ENCODE measurements at regions not wholly inside any gene's neighbourhood (a gene's known extent, or its start where the extent isn't known, plus 50 kb on each side); places are given as distances from the start of the nearest gene placed in this dataset.
A peak's percentile ranks its signal among the peaks of the same experiment; 100 is the strongest.
"Not testable (repeated sequence)": the region's sequence is repeated elsewhere in the genome, so short reads cannot be mapped to it uniquely, and the experiment has no call there.

- no peak for DNase-seq
Observed at GRCh38 chr6:133802861-133803260, 86.1 kb upstream of the TCF21 start.

- no peak for DNase-seq
Observed at GRCh38 chr6:133804265-133804664, 84.6 kb upstream of the TCF21 start.

- no peak for DNase-seq
Observed at GRCh38 chr6:133805876-133806275, 83.0 kb upstream of the TCF21 start.

- DNase-seq = no peak
Observed at GRCh38 chr6:133806382-133807140, 82.4 kb upstream of the TCF21 start.

GRCh38 chr6:133807501-133807900 lies 81.4 kb upstream of the TCF21 start:
- no peak for DNase-seq

GRCh38 chr6:133809406-133809805 lies 79.5 kb upstream of the TCF21 start:
- no peak for DNase-seq

GRCh38 chr6:133811557-133811956 lies 77.4 kb upstream of the TCF21 start:
- no peak for DNase-seq

GRCh38 chr6:133812446-133812845 lies 76.5 kb upstream of the TCF21 start:
- not testable (repeated sequence) for DNase-seq

GRCh38 chr6:133814238-133814637 lies 74.7 kb upstream of the TCF21 start:
- no peak for DNase-seq

- DNase-seq = no peak
Observed at GRCh38 chr6:133814797-133815196, 74.1 kb upstream of the TCF21 start.

GRCh38 chr6:133815313-133815712 lies 73.6 kb upstream of the TCF21 start:
- DNase-seq = no peak

- DNase-seq = no peak
Observed at GRCh38 chr6:133816171-133816570, 72.7 kb upstream of the TCF21 start.

GRCh38 chr6:133817460-133818047 lies 71.4 kb upstream of the TCF21 start:
- DNase-seq = peak; percentile 28

- no peak for DNase-seq
Observed at GRCh38 chr6:133818320-133818719, 70.6 kb upstream of the TCF21 start.

- no peak for DNase-seq
Observed at GRCh38 chr6:133820208-133820607, 68.7 kb upstream of the TCF21 start.

GRCh38 chr6:133827766-133828165 lies 61.1 kb upstream of the TCF21 start:
- no peak for DNase-seq

GRCh38 chr6:133833949-133834359 lies 55.0 kb upstream of the TCF21 start:
- no peak for DNase-seq

GRCh38 chr6:133834472-133835170 lies 54.3 kb upstream of the TCF21 start:
- no peak for DNase-seq

GRCh38 chr6:133835901-133836300 lies 53.0 kb upstream of the TCF21 start:
- DNase-seq = no peak

GRCh38 chr6:133837801-133838349 lies 51.0 kb upstream of the TCF21 start:
- DNase-seq = peak; percentile 47
